B cell (primary cell): ENCODE measurements at regions not wholly inside any gene's neighbourhood (a gene's known extent, or its start where the extent isn't known, plus 50 kb on each side); places are given as distances from the start of the nearest gene placed in this dataset.

ENCODE experiments used
- EZH2 ChIP-seq: IDR thresholded peaks from 2 replicates; pipeline ENCODE4 v1.6.1; 2012; ENCODE audit warnings: borderline replicate concordance, low read depth, mild to moderate bottlenecking, moderate library complexity, low read length; ENCODE audit not compliant: insufficient read depth, poor library complexity, severe bottlenecking
- TF ChIP-seq, protein P1 (sequence below): fragments of 200-600 bp; IDR thresholded peaks from one replicate; pipeline ENCODE4 v1.8.0; 2022; ENCODE audit warnings: antibody characterized with exemption, mild to moderate bottlenecking

DNA sequence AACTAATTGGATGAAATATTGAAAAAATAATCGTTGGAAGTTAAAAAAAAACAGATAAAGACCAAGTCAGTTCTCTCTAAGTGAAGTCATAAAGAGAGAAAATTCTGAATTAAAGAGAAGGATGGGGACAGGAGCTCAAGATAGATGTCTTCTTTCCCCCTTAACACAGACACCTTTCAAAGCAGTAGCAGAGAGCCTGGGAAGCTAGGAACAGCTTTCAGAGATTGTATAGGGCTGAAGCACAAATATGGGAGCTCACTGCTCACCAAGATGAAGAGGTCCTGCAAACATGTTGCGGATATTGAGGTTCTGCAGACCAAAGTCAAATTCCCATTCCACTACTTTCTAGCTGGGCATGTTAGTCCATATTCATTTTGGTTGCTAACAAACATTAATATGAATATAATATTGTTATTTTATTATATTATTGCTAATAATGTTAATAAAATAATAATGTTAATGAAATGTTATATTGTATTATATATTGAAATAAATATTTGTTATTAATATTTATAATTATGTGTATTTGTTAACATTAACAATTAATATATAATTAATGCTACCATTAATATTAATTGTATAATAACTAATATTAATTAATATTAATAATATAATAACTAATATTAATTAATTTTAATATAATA is 319.1 kb downstream of the OXSM start:
- TF ChIP-seq, protein P1, sequence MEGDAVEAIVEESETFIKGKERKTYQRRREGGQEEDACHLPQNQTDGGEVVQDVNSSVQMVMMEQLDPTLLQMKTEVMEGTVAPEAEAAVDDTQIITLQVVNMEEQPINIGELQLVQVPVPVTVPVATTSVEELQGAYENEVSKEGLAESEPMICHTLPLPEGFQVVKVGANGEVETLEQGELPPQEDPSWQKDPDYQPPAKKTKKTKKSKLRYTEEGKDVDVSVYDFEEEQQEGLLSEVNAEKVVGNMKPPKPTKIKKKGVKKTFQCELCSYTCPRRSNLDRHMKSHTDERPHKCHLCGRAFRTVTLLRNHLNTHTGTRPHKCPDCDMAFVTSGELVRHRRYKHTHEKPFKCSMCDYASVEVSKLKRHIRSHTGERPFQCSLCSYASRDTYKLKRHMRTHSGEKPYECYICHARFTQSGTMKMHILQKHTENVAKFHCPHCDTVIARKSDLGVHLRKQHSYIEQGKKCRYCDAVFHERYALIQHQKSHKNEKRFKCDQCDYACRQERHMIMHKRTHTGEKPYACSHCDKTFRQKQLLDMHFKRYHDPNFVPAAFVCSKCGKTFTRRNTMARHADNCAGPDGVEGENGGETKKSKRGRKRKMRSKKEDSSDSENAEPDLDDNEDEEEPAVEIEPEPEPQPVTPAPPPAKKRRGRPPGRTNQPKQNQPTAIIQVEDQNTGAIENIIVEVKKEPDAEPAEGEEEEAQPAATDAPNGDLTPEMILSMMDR: no peak
- TF ChIP-seq EZH2: no peak
